ENCODE measurements at regions not wholly inside any gene's neighbourhood (a gene's known extent, or its start where the extent isn't known, plus 50 kb on each side); places are given as distances from the start of the nearest gene placed in this dataset.
"Not testable (repeated sequence)": the region's sequence is repeated elsewhere in the genome, so short reads cannot be mapped to it uniquely, and the experiment has no call there.

GRCh38 chr12:46711756-46712155, 114.0 kb downstream of the SLC38A4 start:
- DNase-seq (ENCODE audit: low spot score) = no peak

GRCh38 chr12:46710125-46710743, 115.6 kb downstream of the SLC38A4 start:
- DNase-seq (ENCODE audit: low spot score) = no peak

- no peak for DNase-seq (ENCODE audit: low spot score)
These were observed 123.0 kb downstream of the SLC38A4 start for GRCh38 chr12:46702581-46703344.

GRCh38 chr12:46701356-46701755, 124.4 kb downstream of the SLC38A4 start:
- no peak for DNase-seq (ENCODE audit: low spot score)

- DNase-seq (ENCODE audit: low spot score) = no peak
These were observed 125.8 kb downstream of the SLC38A4 start for GRCh38 chr12:46699986-46700385.

- no peak for DNase-seq (ENCODE audit: low spot score)
These were observed 127.8 kb downstream of the SLC38A4 start for GRCh38 chr12:46698003-46698402.

GRCh38 chr12:46693518-46693917, 132.3 kb downstream of the SLC38A4 start:
- DNase-seq (ENCODE audit: low spot score) = no peak

- DNase-seq (ENCODE audit: low spot score) = no peak
These were observed 132.8 kb downstream of the SLC38A4 start for GRCh38 chr12:46693034-46693433.

- DNase-seq (ENCODE audit: low spot score) = no peak
These were observed 133.2 kb downstream of the SLC38A4 start for GRCh38 chr12:46692606-46693005.

GRCh38 chr12:46686267-46686942, 139.4 kb downstream of the SLC38A4 start:
- DNase-seq (ENCODE audit: low spot score) = no peak

GRCh38 chr12:46684243-46684642, 141.6 kb downstream of the SLC38A4 start:
- not testable (repeated sequence) for DNase-seq (ENCODE audit: low spot score)

- no peak for DNase-seq (ENCODE audit: low spot score)
These were observed 143.6 kb downstream of the SLC38A4 start for GRCh38 chr12:46682148-46682547.

GRCh38 chr12:46680506-46680905, 145.3 kb downstream of the SLC38A4 start:
- no peak for DNase-seq (ENCODE audit: low spot score)

- DNase-seq (ENCODE audit: low spot score) = no peak
These were observed 146.0 kb downstream of the SLC38A4 start for GRCh38 chr12:46679754-46680153.

- no peak for DNase-seq (ENCODE audit: low spot score)
These were observed 147.4 kb downstream of the SLC38A4 start for GRCh38 chr12:46678426-46678825.

- no peak for DNase-seq (ENCODE audit: low spot score)
These were observed 148.0 kb downstream of the SLC38A4 start for GRCh38 chr12:46677749-46678148.

GRCh38 chr12:46676797-46677520, 148.8 kb downstream of the SLC38A4 start:
- DNase-seq (ENCODE audit: low spot score) = no peak

- no peak for DNase-seq (ENCODE audit: low spot score)
These were observed 149.4 kb downstream of the SLC38A4 start for GRCh38 chr12:46676396-46676795.

- no peak for DNase-seq (ENCODE audit: low spot score)
These were observed 150.1 kb downstream of the SLC38A4 start for GRCh38 chr12:46675736-46676135.

- DNase-seq (ENCODE audit: low spot score) = no peak
These were observed 151.0 kb downstream of the SLC38A4 start for GRCh38 chr12:46674800-46675199.

- DNase-seq (ENCODE audit: low spot score) = no peak
These were observed 151.7 kb downstream of the SLC38A4 start for GRCh38 chr12:46674129-46674528.

- no peak for DNase-seq (ENCODE audit: low spot score)
These were observed 154.7 kb downstream of the SLC38A4 start for GRCh38 chr12:46671102-46671501.

Data from mesenteric fat pad (tissue), 1 donor.